ENCODE measurements at regions not wholly inside any gene's neighbourhood (a gene's known extent, or its start where the extent isn't known, plus 50 kb on each side); places are given as distances from the start of the nearest gene placed in this dataset.

DNA sequence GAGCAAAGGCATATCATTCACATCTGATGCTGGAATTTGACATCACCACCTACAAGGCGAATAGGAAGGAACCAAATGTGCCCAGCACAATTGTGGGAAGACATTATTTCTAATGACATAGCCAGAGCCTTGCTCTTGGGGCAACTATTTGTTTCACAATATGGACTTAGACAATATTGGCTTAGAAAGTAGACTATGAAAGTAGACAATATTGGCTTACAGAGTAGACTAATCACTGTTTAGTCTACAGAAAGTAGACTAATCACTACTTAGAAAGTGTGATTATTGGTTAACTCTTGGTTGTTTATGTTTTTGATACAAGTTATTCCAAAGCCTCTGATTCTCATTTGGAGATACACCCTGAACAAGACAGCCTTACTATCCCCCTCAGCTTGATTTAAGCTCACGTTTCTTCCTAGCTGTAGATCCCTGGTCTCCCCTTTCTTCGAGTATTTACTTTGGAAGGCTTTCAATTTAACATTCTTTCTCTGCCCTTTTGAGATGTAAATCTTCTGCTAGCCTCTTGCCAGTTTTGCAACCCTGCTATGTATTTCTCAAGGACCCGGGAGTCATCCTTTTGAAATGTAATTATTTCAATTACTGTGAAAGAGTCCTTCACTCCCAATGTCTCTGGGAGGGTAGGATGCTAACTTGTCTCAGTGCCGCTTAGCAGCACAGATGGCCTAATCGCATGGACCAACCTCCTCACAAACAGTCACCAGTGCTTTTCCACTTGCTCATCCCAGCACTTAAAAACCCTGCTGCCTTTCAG is 843.2 kb downstream of the GALC start:
- no peak for DNase-seq

DNA sequence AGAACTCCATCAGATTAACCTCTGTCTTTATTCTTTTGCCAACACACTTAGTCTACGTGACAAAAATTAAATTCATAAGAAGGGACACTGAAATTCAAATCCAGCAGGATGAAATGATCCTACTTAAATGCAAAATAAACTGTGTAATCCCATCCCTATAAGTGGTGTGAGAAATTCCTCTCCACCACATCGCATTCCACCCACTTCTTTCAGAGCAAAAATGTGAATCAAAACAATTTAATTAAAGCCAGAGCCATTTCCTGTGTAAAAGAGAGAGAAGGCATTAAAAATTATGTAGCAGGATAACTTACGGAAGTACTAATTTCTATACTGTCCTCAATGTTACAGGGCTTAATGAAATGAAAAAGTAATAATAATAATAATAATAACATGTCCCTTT is 844.3 kb downstream of the GALC start:
- no peak for DNase-seq

DNA sequence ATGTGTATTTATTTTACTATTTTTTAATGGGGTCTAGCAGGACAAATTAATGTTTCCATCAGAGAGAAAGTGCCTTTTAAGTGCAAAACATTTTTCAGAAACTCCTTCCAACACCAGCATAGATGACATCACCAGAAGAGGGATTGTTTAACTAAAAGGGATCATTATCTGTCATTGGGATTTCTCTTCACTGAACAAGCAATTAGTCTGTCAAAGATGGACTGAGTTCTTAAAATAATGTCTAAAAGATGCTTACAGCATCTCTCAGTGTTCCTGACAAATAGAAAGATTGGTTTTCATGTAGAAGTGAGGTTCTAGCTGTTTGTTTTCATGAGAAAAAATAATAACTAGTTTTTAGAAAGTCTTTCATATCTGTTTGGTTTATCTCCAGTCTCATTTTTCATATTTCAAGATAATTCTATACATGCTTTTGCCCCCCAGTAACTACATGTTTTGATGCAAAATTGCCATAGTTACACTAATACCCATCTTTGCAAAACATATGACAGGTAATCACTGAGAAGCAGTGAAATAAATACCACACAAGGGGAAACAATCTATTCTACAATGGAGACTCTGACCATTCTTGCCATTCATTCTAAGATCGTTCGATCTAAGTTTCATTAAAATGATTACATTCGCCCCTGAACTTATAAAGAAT is 850.3 kb downstream of the GALC start:
- DNase-seq, result no peak

DNA sequence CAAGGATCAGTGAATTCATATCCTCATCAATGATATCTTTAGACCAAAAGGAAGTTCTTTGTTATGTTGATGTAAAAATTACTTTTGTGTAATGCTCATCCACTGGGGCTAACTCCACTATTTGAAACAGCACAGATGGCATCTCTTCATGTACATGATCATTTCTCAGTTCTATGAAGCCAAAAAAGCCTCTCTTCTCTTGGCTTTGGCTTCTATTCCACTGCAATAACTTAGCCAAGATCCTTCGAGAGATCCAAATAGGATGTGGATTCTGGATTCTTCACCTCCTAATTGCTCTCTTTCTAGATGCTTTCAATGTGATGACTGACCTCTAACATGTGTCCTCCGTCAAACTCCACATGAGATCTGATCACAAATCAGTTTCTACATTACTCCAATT is 851.2 kb downstream of the GALC start:
- DNase-seq, result no peak

DNA sequence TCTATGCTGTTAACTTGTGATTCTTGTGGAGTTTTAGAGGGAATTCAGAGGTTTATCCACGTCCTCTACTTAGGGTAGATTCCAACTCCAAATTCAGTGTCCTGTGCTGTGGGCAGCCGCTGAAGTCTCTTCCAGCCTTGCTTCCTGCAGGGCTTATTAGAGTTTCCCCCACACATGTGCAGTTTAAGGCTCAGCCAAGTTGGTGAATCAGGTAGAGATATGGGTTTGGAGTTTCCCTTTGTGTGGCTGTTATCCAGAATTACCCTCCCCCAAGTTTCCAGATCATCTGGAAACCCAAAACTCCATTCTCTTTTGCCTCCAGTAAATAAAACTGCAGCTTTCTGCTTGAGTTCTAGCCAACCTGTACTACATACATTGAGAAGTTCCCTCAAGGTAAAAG is 853.7 kb downstream of the GALC start:
- no peak for DNase-seq

DNA sequence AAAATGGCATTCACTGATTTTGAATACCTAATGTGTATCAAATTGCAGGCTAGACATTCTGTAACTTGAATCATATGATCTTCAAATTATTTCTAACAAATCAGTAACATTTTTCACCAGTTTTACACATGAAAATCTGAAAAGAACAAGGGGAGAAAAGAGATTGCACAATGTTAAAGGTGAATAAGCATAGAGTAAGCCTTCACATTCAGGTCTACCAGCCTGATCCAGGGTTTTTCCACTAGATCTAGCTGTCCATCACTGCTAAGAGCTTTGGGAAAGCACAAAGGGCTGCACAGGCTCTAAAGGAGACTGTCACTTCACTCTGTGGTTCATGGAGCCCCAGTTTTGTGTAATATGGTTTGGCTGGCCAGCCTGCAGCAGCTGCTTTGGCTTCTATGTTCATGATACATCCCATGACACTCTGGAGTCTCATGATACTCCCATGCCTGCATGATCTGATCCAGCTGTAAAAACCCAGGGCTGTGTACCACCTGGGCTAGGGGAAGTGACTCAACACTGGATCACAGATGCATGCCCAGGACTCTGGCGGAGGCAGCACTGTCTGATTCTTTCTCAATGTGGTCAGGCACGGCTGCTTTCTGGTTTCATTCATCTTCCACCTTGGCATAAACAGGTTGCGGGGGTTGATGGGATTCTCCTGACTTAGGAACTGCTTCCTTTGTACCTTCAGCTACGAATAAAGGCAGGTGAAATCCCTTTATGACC is 859.7 kb downstream of the GALC start:
- no peak for DNase-seq

DNA sequence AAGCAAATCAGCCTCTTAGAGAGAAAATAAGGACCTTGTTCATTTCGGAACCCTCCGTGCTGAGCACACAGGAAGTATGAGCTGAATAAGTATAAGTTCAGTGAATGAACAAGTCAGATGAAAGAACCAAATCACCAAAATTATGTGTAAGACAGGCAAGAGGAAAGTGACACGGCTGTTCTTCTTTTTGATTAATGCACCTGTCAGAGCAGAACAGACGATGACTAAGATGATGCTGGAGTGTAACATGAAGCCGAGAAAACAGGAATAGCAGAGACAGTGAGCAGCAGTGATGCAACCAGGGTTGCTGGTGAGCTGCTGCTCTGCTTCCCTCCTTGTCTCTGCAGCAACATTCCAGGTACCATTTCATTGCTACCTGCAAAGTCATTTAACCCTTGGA is 861.1 kb downstream of the GALC start:
- DNase-seq, result no peak

DNA sequence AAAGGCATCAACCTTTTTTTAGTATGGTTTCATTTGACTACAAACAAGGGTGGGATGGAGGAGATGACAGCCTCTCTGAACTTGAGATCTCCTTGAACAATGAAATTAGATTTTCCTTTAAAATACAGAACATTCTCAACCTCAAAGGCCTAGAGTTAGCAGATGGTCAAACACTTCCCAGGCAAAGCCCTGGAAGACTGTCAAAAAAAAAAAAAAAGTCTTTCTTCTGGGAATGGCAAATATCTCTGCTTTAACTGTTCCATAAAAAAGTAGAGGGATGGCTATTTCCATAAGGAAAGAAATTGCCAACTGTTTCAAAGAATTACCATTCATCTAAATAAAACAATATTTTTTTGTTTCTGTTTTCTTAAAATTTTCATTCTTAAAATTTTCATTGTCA is 870.8 kb downstream of the GALC start:
- no peak for DNase-seq

DNA sequence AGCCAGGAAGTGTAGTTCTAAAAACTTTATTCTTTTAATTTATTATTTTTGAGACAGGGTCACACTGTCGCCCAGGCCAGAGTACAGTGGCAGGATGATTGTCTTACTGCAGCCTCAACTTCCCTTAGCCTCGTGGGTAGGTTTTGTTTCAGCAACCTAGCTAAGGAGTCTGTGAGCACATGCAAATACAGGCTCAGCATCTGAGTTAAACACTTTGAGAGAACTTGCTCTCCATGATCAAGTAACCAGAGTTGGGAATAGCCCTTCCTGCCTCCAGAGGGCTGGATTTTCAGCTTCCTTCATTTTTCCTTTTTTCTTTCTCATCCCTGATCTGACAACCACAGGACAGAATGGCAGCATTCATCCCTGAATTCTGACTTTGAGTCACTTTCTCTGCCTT is 871.3 kb downstream of the GALC start:
- DNase-seq, result no peak

DNA sequence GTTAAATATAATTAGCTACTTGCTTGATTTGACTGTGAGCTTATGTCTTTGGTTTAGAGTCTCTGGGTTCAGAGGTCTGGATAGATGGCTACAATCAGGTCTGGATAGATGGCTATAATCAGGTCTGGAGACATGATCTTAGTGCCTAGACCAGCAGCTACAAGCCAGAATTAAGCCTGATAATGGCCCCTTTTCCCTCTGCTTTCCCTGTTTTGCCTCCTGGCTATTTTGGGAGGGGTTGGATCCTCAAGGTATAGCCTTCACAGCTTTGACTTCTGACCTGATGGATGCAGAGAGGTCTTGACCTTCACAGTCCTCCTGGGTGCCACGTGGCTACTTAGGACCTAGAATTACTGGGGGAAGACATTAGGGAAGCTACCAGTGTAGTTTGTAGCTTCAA is 877.7 kb downstream of the GALC start:
- no peak for DNase-seq

DNA sequence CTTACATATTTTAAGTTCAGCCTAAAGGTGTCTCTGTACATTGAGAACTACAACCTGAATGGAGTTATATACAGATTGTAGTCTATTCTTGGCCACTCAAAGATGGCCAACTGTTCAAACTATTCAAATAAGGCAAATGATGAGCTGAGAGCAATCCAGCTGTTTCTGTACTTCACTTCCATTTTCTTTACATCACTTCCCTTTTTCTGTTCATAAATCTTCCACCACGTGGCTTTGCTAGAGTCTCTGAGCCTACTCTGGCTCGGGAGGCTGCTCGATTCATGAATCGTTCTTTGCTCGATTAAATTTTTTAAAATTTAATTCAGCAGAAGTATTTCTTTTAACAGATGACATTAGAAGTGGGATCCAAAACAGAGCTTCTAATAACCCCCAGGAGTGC is 879.7 kb downstream of the GALC start:
- no peak for DNase-seq

DNA sequence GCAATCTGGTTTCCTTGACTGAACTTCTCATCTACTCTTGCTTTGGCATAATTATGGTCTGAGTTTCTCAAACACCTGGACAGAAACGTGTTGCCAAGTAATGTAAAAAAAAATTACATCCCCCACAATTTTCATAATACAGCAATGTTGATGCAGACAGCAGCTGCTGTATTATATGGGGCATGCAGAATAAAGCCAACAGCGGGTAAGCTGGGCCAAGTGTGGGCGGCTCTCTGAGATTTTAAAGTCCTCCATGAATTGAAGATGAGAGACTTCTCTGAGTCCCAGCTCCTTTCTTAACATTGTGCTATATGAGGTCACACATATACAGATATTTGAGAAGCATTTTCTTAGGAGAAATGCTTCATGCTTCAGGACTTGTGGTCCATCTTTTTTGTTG is 881.2 kb downstream of the GALC start:
- DNase-seq, result no peak

DNA sequence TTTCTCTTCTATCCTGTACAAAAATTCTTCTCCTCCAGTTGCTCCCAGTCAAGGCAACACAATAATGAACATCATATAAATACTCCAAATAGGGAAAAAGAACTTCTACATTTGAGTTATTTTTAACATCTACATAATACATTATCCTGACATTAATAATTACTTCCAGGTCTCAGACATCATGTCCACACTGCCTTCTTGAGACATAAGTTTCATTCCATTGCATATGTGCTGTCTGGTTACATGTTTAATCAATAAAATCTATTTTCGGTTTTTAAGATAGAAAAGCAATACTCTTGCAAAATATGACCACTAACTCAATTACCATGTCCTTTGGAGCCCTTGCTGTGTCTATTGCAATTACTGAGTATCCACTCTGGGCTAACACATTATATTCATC is 881.9 kb downstream of the GALC start:
- DNase-seq, result no peak

DNA sequence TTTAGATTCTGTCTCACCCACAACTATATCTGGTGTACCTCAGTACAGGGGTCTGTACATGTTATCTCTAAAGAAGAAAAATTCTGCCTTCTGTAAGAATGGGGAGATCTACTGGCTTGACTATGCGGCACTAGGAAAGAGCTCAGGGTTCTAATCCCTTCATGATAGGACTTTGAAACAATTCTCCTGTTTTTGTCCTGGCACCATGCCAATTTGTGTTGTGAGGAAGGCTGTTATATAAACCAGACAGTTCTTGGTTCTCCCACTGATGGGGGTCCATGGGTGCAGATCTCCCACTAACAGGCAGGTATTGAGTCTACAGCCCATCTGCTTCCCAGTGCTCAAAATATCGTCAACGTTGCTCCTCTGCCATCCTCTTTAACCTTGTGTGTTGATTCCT is 883.7 kb downstream of the GALC start:
- no peak for DNase-seq

DNA sequence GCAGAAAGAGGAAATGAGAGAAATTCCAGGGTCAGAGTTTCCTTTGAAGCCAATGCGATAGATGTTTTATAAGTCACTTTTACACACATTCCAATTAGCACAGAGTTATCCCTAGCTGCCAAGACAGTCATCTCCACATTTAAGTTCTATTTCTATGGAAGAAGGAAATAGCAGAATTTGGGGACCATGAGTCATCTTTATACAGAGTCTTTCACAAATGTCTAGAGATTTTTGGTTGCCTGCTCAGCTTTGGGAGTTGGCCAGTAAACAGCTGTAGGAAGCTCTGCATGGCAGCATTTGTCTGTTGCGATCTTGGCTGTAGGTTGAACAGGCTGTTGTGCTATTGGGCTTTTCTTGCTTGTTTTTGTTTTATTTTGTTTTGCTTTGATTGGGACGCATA is 884.3 kb downstream of the GALC start:
- no peak for DNase-seq

DNA sequence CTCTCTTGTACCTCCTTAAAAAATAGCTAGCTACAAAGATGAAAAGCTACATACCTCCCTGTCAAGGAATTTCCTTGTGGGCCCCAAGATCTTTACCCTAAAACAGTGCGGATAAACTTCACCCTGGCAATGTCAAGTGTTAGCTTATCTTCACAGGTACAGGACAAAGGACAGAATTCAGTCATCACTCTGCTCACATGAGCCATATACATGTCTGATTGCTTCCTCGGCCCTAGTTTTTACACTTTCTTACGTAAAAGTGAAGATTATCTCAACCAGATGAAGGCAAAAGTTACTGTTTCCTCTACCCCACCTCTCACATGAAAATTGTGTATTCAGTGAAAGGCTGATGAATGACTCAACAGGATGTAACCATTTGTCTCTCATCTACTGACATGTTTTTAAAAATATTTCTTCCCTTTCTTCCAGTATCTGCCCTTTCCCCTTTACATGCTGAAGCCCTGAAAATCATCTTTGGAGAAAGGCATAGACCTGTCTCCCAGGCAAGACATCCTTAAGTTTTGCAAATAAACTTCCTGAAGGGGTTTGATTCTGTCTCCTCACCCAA is 890.1 kb downstream of the GALC start:
- DNase-seq, result no peak

DNA sequence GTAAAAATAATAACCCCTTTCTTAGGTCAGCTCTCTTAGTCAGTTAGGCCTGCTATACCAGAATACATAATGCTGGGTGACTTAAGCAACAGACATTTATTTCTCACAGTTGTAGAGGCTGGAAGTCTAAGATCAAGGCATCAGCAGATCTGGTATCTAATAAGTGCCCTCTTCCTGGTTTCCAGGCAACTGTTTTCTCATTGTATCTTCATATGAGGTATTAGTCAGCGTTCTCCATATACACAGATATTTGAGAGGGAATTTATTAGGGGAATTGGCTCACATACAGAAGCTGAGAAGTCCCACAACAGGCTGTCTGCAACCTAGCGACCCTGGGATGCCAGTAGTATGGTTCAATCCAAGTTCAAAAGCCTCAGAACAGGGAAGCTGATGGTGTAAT is 896.0 kb downstream of the GALC start:
- no peak for DNase-seq

DNA sequence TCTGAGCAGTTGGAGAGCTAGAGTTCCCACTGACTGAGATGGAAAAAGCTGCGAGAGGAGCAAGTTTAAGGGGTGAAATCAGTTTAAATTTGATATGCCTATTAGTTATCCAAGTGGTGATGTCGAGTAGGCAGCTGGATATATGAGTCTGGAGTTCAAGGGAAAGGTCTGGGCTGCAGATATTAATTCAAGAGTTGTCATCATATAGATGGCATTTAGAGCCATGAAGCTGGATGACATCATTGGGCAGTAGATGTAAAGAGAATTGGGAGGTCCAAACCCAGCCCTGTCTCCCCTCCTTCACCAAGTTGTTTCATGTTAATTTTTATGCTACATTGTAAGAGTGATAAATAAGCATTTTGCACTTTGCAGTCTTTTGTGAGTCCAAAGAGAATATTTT is 898.1 kb downstream of the GALC start:
- no peak for DNase-seq

DNA sequence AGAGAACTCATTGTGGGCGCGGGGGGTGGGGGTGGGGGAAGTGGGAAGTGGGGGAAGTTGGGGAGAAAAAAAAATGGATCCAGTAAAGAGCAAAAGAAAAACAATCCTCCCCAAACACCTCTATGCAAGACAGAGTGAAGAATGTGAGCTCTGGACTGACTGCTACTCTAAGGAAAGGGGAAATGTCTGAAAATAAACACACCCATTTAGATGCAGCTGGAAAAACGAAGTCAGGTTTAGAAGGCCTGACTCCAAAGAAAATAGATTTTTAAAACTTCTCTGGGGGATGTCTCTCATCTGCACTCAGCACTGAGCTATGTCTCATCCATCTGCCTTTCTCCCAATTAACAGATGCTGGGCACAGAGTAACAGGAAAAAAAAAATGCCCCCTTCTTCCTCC is 904.4 kb downstream of the GALC start:
- no peak for DNase-seq

DNA sequence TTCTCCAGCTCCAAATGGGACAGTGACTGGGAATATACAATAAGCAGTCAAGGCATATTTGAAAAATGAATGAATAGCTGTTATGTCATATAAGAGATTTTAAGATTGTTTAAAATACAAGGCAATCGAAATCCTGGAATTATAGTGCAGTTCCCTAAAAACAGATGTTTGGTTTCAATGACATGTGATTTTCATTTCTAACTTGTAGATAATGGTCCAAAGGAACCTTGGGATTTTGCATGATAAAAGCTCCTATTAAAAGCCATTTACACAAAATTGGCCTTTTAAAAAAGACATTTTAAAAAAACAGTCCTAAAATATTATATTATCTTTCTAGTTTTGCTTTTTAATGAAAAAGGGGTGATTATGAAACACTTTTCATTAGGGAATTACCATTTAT is 905.1 kb downstream of the GALC start:
- no peak for DNase-seq

DNA sequence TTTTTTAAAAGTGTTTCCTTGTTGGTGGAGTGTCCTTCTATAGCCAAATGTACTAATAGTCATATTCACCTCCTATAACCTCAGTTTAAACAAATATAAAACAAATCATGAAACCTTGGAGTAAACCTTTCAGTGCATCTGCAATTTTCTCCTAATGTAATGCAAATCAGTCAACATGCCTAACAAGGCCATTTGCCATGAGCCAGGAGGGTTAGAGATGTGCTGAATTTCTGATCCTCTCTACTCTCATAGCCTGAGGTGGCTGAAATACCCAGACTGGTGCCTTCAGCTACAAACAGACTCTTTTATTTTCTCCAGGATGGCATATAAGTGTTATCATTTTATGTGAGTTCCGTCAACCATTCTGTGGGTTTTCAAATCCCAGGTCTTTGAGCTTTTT is 908.1 kb downstream of the GALC start:
- no peak for DNase-seq

DNA sequence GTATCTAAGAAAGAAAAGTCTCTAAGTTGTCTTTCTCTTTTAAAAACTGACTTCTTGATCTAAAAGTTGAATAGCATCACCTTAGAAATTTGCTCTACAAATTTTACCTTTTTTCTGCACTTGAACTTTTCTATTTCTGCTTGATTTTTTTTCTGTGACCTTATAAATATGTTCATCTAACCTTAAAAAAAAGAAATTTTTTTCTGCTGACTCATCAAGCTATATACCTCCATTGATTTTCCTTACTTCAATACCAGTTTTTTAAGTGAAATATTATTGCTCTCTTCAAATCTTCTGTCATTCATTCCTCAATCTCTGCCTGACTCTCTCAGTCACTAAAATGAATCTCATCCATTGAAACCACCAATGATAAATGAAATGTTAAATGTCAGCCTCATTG is 910.1 kb downstream of the GALC start:
- no peak for DNase-seq

DNA sequence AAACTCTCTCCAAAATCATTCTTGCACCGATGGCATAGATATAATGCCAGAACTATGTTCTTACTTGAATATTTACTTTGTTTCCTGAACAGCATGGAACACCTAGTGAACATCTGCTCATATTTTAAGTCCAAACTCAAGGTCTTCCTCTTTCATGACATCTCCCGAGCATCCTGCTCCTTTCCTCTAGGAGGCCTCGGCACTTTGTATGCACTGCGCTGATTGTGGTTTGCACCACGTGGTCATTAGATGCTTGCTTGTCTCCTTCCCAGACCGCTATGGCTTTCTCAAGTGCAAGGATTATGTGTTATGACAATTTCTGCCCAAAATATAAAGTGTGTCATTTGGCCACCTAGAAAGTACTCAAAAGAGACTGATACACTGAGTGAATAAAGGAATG is 912.0 kb downstream of the GALC start:
- no peak for DNase-seq

DNA sequence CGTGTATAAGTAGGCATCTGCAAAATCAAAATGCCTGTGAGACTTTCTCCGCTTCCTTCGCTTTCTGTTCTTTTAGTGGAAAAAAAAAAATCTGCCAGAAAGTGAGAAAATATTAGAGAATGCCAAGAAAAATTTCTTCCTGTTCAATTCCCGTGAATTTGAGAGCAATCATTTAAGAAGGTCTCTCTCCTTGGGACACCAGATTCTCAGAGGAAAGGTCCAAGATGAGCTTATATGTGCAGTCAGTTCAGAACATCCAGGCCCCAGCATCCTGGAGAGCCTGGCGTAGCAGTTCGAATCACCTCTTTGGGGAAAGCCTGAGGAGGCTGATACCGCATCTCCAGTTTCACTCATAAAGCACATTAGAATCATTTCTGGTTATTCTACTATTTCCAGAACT is 912.8 kb downstream of the GALC start:
- DNase-seq, result no peak
